ENCODE measurements at regions not wholly inside any gene's neighbourhood (a gene's known extent, or its start where the extent isn't known, plus 50 kb on each side); places are given as distances from the start of the nearest gene placed in this dataset.

DNA sequence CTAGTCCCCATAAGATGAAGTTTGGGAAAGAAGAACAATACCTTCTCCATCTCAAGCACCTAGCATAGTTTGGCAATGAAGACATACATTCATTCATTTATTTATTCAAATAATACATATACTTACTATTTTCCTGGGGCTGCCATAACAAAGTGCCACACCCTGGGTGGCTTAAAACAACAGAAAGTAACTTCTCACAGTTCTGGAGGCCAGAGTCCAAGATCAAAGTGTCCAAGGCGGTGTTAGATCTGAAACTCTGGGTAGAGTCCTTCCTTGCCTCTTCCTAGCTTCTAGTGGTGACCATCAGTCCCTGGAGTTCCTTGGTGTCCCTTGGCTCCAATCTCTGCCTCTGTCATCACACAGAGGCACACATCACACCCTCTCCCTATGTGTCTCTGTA, 112.1 kb upstream of the IGSF21 start:
- Histone ChIP-seq H3F3A (ENCODE audit: low read depth) (no peaks in the 10 kb centered on the region), H3K4me3 (ENCODE audit: low read length, poor library complexity, severe bottlenecking) (no peak overlapping the region), H3K27me3 (ENCODE audit: insufficient read depth, low read length, poor library complexity, severe bottlenecking) (no peaks in the 10 kb centered on the region), H2AFZ (ENCODE audit: low read length) (no peak overlapping the region), H3K79me2 (ENCODE audit: insufficient read depth, low read length) (no peaks in the 10 kb centered on the region), H3K9ac (ENCODE audit: low read depth, low read length, poor library complexity, severe bottlenecking) (no peak overlapping the region), H3K9me3 (ENCODE audit: insufficient read depth, low read depth, low read length) (peaks cover 5% of the 10 kb centered on the region; the same call in 1 of the 2 replicates), H4K20me1 (ENCODE audit: insufficient read depth, low read length, poor library complexity, severe bottlenecking) (no peaks in the 10 kb centered on the region), H3K4me1 (ENCODE audit: insufficient read depth, low read length, poor library complexity, severe bottlenecking) (no peaks in the 10 kb centered on the region), H3K36me3 (ENCODE audit: insufficient read depth, low read length) (no peaks in the 10 kb centered on the region), H3K9me2 (replicated peaks; ENCODE audit: low read depth, low read length) (no peaks in the 10 kb centered on the region), H3K4me2 (ENCODE audit: low read depth, low read length, poor library complexity, severe bottlenecking) (no peak overlapping the region)
- TF ChIP-seq EZH2phosphoT487 (IDR thresholded peaks at IDR 0.05; ENCODE audit: borderline replicate concordance), result no peak
- TF ChIP-seq CTCF (conservative IDR thresholded peaks at IDR 0.05; ENCODE audit: low read length), result no peak

GRCh38 chr1:17998889-17999288, 108.7 kb upstream of the IGSF21 start:
- TF ChIP-seq EZH2phosphoT487 (IDR thresholded peaks at IDR 0.05; ENCODE audit: borderline replicate concordance) (no peak), CTCF (conservative IDR thresholded peaks at IDR 0.05; ENCODE audit: low read length) (no peak)
- Histone ChIP-seq H2AFZ (ENCODE audit: low read length) (no peak overlapping the region), H3K4me2 (ENCODE audit: low read depth, low read length, poor library complexity, severe bottlenecking) (no peak overlapping the region), H3K9me3 (ENCODE audit: insufficient read depth, low read depth, low read length) (no peaks in the 10 kb centered on the region), H3K4me1 (ENCODE audit: insufficient read depth, low read length, poor library complexity, severe bottlenecking) (no peaks in the 10 kb centered on the region), H3K27me3 (ENCODE audit: insufficient read depth, low read length, poor library complexity, severe bottlenecking) (no peaks in the 10 kb centered on the region), H3K9ac (ENCODE audit: low read depth, low read length, poor library complexity, severe bottlenecking) (no peak overlapping the region), H4K20me1 (ENCODE audit: insufficient read depth, low read length, poor library complexity, severe bottlenecking) (no peaks in the 10 kb centered on the region), H3K36me3 (ENCODE audit: insufficient read depth, low read length) (no peaks in the 10 kb centered on the region), H3F3A (ENCODE audit: low read depth) (no peaks in the 10 kb centered on the region), H3K9me2 (replicated peaks; ENCODE audit: low read depth, low read length) (no peaks in the 10 kb centered on the region), H3K4me3 (ENCODE audit: low read length, poor library complexity, severe bottlenecking) (no peak overlapping the region), H3K79me2 (ENCODE audit: insufficient read depth, low read length) (no peaks in the 10 kb centered on the region)

GRCh38 chr1:17999884-18000283, 107.7 kb upstream of the IGSF21 start:
- Histone ChIP-seq H3K9me2 (replicated peaks; ENCODE audit: low read depth, low read length) (no peaks in the 10 kb centered on the region), H3K4me3 (ENCODE audit: low read length, poor library complexity, severe bottlenecking) (no peak overlapping the region), H2AFZ (ENCODE audit: low read length) (no peak overlapping the region), H3K4me1 (ENCODE audit: insufficient read depth, low read length, poor library complexity, severe bottlenecking) (no peaks in the 10 kb centered on the region), H3K79me2 (ENCODE audit: insufficient read depth, low read length) (no peaks in the 10 kb centered on the region), H4K20me1 (ENCODE audit: insufficient read depth, low read length, poor library complexity, severe bottlenecking) (no peaks in the 10 kb centered on the region), H3K9ac (ENCODE audit: low read depth, low read length, poor library complexity, severe bottlenecking) (no peak overlapping the region), H3K27me3 (ENCODE audit: insufficient read depth, low read length, poor library complexity, severe bottlenecking) (no peaks in the 10 kb centered on the region), H3K9me3 (ENCODE audit: insufficient read depth, low read depth, low read length) (no peaks in the 10 kb centered on the region), H3F3A (ENCODE audit: low read depth) (no peaks in the 10 kb centered on the region), H3K4me2 (ENCODE audit: low read depth, low read length, poor library complexity, severe bottlenecking) (no peak overlapping the region), H3K36me3 (ENCODE audit: insufficient read depth, low read length) (no peaks in the 10 kb centered on the region)
- no peak for TF ChIP-seq EZH2phosphoT487 (IDR thresholded peaks at IDR 0.05; ENCODE audit: borderline replicate concordance)
- TF ChIP-seq CTCF (conservative IDR thresholded peaks at IDR 0.05; ENCODE audit: low read length), result no peak
